T-helper 1 cell treated with Interleukin-12 subunit alpha and Interleukin-12 subunit beta and Interleukin-4 antibody, amounts not matched to agents 30 ng/mL and 1 ng/mL, for 36 hours (primary cell): ENCODE measurements at regions not wholly inside any gene's neighbourhood (a gene's known extent, or its start where the extent isn't known, plus 50 kb on each side); places are given as distances from the start of the nearest gene placed in this dataset.
"Not testable (repeated sequence)": the region's sequence is repeated elsewhere in the genome, so short reads cannot be mapped to it uniquely, and the experiment has no call there.

Source experiments
- intact Hi-C: fragments of 100-400 bp; cut with micrococcal nuclease; formaldehyde crosslinking; loops from one replicate; pipeline ENCODE4 v1.15.1; 2024

DNA sequence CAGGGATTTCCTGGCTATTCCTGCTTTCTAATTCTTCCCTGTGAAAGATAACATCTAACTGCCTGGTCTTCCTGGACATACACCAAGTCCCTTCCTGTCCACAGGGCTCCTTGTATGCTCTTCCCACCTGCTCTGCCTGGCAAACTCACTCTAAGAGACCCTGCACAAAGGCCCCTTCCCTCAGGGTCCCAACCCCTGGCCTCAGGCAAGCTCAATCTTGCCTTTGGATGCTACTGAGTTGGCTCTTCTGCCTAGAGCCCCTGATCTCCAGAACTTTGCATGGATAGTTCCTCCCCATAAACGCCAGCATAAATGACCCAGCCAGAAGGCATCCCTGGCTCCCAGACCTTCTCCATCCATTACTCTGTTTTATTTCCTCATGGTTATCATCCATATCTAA, 98.3 kb upstream of the OTOS start:
- intact Hi-C loops = no loop called here

GRCh38 chr2:240239325-240239724, 98.9 kb upstream of the OTOS start:
- intact Hi-C loops = no loop called here

DNA sequence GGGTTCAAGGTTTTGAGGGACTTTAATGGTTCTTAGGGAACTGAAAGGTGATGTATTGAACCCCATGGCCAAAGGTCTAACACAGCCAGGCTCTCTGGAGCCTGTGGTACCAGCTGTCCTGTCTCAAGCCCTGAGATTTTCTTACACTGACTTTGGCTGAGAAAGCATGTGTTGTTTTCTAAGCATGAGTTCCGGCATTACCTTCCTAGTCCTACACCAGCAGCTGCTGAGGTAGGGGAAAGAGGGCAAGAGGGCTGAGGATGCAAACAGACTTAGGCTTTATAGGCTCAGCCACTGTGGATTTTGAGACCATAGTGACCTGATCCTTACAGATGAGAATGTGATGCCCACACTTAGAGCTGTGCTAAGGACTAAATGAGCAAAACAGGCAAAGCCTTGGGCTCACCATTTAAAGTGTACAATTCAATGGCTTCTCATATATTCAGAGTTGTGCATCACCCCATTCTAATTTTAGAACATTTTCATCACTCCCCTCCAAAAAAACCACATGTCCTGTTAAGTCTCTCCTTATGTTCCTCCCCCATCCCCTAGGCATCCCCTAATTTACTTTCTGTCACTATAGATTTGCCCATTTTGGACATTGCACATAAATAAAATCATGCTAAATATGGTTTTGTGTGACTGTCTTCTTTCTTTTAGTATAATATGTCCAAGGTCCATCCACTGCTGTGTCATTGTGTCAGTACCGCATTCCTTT, 99.7 kb upstream of the OTOS start:
- intact Hi-C loops = no loop called here

GRCh38 chr2:240240781-240241180, 100.3 kb upstream of the OTOS start:
- intact Hi-C loops = no loop called here

DNA sequence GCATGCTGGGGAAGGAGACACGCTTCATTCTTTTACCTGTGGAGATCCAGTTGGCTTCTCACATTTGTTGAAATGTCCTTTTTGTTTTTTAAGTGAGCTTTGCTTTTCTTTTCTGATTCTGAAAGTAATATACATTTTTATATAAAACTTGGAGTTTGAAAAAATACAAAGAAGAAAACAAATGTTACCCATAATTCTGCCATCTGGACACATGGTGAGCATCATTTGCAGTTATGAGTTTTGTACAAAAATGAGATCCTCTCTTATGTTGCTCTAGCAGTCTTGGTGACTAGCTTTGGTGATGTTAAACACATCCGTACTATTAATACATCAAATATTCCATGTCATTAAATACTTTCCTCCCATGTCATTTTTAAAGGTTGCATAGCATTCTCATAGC, 101.1 kb upstream of the OTOS start:
- intact Hi-C loops = no loop called here

GRCh38 chr2:240243049-240243448, 102.6 kb upstream of the OTOS start:
- intact Hi-C loops = not testable (repeated sequence)

GRCh38 chr2:240244543-240244942, 104.1 kb upstream of the OTOS start:
- intact Hi-C loops = no loop called here

GRCh38 chr2:240245184-240245583, 104.7 kb upstream of the OTOS start:
- intact Hi-C loops = no loop called here

DNA sequence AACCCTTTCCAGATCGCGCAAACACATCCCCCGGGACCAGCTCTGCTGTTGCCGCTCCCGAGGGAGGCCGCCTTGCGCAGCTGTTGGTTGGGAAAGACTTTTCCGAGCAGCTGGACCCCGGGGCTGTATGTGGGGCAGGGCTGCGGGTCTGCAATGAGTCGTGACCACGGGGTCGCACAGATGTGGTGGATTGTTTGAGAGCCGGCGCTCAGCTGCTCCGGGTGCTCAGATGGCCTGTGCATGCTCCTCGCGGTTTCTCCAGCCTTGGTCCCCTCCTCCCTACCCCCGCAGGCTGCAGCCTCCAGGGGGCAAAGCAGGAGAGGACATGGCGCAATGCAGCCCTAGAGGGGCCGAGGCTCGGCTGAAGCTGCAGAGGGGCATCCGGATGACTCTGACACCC, 105.2 kb upstream of the OTOS start:
- intact Hi-C loops = no loop called here

DNA sequence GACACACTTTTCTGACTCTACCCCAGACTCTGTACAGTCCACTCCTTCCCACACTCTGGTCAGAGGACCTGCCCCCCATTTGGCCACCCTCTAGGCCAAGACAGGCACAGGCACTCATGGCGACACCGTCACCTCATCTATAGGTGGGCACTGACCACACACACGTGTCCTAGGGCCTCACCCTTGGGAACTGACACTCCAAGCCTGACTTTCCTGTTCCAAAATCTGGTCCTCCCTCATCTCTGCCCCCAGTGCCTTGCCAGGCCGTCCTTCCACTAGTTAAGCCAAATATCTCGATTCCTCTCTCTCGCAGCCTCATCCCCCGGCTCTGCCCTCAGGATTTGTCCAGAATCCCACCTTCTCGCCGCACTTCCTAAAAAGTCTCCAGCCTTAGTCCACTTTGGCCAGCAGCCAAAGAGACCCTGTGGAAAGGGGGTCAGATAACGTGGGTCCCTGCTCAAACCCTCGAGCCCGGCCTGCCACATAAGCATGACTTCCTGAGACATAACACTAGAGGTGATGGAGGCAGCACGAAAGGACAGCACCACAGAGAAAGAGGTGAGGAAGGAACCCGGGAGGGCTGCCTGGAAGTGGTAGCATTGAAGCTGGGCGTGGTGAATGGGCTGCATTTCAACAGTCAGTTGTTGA, 105.8 kb upstream of the OTOS start:
- intact Hi-C loops = no loop called here

DNA sequence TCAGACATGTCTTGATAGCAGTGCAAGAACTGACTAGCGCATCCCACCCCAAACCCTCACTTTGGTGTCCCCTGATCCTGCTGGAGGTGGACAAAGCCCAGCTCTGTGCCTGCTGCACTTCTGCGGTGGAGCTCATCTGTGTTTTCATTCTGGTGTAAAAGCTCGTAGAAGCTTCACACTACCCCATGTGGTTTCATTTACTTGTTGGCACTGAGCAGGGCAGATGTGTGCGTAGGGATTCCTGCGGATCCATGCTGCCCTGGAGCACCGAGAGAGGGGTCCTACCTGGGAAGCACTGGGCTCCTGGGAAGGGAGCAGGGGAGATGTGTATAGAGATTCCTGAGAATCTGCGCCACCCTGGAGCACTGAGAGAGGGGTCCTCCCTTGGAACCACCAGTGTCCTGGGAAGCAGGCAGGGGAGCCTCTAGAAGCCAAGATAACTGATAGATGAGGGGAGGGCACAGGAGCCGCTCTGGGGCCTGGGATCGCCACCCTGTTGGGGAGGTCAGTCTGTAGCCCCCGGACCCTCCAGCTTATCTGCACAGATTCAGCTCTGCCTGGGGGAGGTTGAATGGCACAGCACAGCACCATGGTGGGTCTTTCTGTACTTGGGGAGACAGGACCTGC, 106.9 kb upstream of the OTOS start:
- intact Hi-C loops = no loop called here

- intact Hi-C loops = no loop called here
These were observed 107.6 kb upstream of the OTOS start for GRCh38 chr2:240247868-240248720.

DNA sequence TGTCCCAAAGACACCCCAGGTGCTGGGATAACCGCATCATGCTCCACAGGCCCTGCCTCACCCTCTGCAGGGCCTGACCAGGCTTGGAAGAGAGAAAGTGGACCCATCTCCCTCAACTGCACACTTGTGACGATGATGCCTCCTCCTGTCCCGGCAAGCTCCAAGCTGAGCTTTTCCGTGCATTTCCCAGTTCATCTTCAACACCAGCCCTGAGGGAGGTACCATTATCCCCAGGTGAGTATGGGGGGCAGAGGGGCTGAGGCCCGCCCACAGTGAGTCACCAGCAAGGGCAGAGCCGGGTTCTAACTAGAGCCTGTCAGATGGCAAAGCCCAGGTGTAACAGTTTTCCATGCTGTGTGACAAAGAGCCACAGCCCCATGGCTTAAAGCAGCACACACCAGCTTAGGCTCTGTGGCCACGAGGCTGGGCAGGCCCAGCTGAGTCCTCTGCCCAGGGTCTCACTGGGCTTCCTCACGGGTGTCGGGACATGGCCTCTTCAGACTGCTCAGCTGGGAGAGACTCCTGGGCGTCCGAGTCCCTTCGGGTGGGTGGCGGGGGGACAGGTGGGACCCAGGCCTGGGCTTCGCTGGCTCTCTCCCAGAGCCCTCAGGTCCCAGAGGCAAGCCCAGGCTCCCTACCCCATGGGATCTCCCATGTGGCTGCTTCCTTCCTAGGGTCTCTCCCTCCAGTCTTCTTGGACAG, 108.4 kb upstream of the OTOS start:
- intact Hi-C loops = no loop called here

DNA sequence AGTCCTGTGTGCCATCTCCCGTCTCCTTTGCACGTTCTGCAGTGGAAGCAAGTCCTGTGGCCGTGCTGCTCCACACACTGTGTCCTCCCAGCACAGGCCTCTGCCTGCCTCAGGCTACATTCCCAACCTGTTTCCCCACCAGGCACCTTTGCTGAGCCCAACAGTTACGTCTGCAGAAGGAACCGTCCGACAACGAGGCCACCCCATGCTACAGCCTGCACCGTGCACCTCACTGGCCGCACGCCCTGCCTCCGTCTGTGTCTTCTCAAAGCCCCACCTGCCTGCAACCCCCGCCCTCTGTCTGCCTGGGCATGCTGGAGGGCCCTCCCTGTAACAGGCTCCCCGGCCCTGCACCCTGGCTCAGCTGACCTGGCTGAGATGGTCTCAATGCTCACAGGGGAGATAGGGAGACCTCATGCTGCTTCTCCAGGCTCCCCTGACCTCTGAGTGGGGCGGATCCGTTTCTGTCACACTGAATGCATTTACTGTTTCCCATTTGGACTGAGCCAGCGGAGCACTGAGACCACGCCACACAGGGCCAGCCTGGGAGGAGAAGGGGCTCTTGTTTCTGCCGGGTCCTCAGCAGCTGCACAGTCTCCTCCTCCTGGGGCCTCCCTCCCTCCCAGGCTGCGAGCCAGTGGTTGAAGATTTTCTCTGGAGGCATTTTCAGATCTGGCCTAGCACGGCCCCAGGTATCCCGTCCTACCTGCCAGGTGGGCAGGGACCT, 109.1 kb upstream of the OTOS start:
- intact Hi-C loops = no loop called here

GRCh38 chr2:240250150-240250984, 109.9 kb upstream of the OTOS start:
- intact Hi-C loops = no loop called here

GRCh38 chr2:240250985-240251847, 110.8 kb upstream of the OTOS start:
- intact Hi-C loops = no loop called here

- intact Hi-C loops = no loop called here
These were observed 111.4 kb upstream of the OTOS start for GRCh38 chr2:240251848-240252190.

- intact Hi-C loops = no loop called here
These were observed 111.9 kb upstream of the OTOS start for GRCh38 chr2:240252191-240252871.
